Sigmoid colon (tissue), 4 donors: ENCODE measurements at regions not wholly inside any gene's neighbourhood (a gene's known extent, or its start where the extent isn't known, plus 50 kb on each side); places are given as distances from the start of the nearest gene placed in this dataset.

Experiments used
- CTCF ChIP-seq, 4 experiments: fragments of 450-650 bp in 3 of 4; fragments of 200-600 bp in 1 of 4; IDR thresholded peaks; one replicate each; pipeline ENCODE4 v1.5.1; 2016 to 2019; ENCODE audit warnings: antibody characterized with exemption in 4 of 4, mild to moderate bottlenecking in 3 of 4, moderate library complexity in 2 of 4
- EP300 ChIP-seq, 4 donors: sonication (generic); formaldehyde crosslinking; IDR thresholded peaks; one replicate each; pipeline ENCODE4 v1.6.1; 2017; ENCODE audit warnings: antibody characterized with exemption in 4 of 4
- POLR2A ChIP-seq, 2 donors: fragments of 450-650 bp; IDR thresholded peaks; one replicate each; pipeline ENCODE4 v1.6.1; 2016; ENCODE audit warnings: antibody characterized with exemption in 2 of 2, mild to moderate bottlenecking in 2 of 2, moderate library complexity in 2 of 2
- POLR2AphosphoS5 ChIP-seq, 4 donors: sonication (generic); formaldehyde crosslinking; IDR thresholded peaks; one replicate each; pipeline ENCODE4 v1.6.1; 2017; ENCODE audit warnings: antibody characterized with exemption in 4 of 4

- no peak for TF ChIP-seq CTCF (IDR thresholded peaks at IDR 0.05)
- TF ChIP-seq POLR2A (IDR thresholded peaks at IDR 0.05) = no peak
- no peak for TF ChIP-seq EP300 (IDR thresholded peaks at IDR 0.05)
- TF ChIP-seq POLR2AphosphoS5 (IDR thresholded peaks at IDR 0.05) = no peak
These were observed 91.2 kb upstream of the KLF3 start for GRCh38 chr4:38572793-38573192.
